Iris pigment epithelial cell (primary cell): ENCODE measurements at regions not wholly inside any gene's neighbourhood (a gene's known extent, or its start where the extent isn't known, plus 50 kb on each side); places are given as distances from the start of the nearest gene placed in this dataset.
"Not testable (repeated sequence)": the region's sequence is repeated elsewhere in the genome, so short reads cannot be mapped to it uniquely, and the experiment has no call there.

Experiments
- DNase-seq: peaks from one replicate; pipeline ENCODE4 v3.0.0-alpha.2; 2011; ENCODE audit warnings: low read depth

DNA sequence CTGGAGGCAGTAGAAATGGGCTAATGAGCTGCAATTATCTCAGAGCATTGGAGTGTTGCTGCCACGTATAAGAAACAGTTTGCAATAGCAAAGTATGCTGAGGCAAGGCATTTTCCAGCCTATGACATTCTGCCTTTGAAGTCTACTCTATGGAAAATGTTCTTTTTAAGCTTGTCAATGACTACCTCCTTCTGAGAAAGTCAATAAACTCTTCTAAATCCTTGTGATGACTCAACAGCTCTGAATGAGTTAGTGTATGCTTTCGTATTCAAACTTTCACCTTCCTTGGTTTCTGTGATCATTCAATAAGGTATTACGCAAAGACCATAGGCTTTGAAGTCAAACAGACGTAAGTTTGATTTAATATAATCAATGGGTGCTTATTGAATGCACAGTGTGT lies 111.2 kb downstream of the CAPZA3 start:
- peak; percentile 74 for DNase-seq

DNA sequence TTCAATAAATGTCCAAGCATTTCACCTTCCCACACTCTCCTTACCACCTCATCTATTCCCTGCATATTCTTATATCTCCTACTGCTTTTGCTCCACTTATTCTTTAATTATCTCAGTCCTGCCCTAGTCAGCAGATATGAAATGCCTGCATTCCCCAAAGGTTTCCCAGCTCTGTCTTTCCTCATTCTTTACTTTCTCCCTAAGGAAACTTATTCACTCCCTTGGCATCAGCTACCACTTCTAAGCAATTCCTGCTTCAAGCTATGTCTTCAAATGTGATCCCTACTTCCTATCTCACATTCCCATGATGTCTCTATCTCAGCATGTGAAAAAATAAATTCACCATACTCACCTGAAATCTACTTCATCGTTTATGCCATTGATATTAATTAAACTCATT lies 111.8 kb downstream of the CAPZA3 start:
- DNase-seq: no peak

DNA sequence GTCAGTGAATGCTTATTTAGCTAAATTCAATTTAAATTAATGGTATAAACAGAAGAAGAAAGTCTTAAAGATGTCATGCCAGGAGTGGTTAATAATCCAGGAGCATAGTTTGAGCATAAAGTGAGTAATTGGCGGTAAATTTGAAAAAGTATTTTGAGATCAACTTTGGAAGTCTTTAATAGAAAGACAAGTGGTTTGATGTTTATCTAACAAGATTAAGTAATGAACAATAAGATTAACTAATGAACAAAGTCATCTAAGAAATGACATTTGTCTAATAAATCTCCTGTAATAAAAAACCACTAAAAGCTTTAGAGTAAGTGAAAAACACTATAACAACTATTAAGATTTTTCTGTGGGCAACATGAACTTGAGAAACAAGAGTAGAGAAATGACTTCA lies 112.8 kb downstream of the CAPZA3 start:
- DNase-seq: no peak

DNA sequence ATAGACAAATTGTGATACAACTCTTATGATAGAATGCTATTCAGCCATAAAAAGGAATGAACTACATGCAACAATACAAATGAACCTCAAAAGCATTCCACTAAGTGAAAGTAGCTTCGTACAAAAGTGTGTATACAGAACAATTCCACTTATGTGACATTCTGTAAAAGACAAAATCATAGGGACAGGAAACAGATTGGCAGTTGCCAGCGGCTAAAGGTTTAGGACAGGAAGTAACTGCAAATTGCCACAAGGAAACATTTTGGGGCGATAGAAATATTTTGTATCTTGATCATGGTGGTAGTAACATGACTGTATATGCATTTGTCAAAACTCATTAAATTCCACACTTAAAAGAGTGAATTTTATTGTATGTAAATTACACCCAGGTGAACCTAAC lies 113.4 kb downstream of the CAPZA3 start:
- no peak for DNase-seq

DNA sequence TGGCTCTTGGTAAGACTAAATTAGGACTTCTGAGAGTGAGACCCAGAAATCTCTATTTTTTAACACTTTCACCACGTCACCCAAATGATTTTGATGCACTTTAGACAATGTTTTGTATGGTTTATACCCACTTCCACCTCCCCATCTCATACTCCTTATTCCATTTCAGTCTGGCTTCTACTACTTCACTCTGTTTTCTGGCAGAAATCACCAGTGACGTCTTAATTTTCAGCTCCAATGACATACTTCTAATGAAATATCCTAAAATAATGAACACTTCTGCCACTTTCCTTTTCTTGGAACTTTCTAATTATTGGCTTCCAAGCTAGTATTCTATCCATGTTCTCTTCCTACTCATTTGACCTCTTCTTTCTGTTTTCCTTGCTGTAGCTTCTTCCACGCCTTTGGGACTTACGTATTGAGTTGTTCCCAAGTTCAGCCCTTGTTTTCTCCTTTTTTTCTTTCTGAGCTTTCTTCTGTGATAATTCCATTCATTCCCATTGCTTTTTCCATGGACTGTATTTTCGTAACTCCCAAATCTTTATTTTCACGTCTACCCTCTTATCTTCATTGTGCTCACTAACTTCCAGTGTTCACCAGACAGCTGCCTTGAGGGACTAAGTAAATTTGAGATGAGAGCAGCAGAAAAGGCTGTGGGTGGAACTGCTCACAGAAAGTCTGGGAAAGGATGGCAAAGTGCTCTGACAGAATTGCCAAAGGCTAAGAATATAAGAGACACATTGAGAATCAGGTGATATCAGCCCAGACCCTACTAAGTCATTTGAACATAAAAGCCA lies 115.8 kb downstream of the CAPZA3 start:
- DNase-seq: no peak

DNA sequence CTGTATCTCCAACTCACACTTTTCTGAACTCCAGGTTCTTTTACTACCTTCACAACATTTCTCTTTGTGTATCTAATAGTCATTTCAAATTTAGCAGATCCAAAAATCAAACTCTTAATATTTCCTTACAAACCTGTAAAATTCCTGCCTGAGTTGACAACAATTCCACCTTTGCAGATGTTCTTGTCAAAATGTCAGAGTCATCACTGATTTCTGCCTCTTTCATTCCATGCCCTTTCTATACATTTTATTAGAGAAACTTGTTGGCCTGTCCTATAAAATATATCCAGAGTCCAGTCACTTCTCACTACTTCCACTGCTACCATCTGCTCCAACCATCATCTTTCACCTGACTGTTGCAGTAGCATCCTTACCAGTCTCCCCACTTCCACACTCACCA lies 119.7 kb downstream of the CAPZA3 start:
- no peak for DNase-seq

DNA sequence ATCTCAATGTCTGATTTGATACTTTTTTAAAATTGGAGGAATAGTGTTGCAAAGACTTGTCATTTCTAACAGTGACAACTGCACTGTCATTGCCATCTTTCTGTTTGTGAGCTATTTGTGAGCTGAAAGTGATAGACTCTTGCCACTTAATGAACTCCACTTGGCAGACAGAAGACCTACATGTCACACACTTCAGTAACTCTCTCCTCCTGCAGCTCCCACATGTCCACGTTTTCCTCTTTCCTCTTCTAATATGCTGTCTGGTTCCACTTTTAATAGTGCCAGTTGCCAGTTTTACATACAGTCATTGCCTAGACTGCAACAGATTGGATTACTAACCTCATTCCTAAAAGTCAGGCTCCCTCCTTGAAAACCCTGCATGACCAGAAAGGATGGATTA lies 121.5 kb downstream of the CAPZA3 start:
- no peak for DNase-seq

DNA sequence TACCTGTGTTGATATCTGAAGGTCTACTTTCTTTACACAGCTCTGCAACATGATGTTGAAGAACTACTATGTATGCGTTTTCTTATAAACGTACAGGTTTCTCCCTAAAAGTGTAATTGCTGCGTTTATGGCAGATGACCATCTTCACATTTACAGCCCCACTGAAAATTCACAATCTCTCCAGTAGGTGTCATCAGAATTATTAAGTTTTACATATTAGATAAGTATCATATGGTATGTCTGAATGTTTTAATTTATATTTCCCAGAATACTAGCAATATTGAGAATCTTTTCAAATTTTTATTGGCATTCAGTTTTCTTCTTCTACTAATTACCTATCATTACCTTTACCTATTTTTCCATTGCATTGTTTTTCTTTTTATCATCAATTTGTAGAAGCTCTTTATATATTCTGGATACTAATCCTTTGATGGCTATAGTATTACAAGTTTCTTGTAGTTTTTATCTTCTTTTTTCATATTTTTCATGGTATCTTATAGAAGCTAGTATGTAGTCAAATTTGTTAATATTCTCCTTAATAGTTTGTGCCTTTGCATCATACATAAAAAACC lies 123.5 kb downstream of the CAPZA3 start:
- DNase-seq: peak; percentile 36

DNA sequence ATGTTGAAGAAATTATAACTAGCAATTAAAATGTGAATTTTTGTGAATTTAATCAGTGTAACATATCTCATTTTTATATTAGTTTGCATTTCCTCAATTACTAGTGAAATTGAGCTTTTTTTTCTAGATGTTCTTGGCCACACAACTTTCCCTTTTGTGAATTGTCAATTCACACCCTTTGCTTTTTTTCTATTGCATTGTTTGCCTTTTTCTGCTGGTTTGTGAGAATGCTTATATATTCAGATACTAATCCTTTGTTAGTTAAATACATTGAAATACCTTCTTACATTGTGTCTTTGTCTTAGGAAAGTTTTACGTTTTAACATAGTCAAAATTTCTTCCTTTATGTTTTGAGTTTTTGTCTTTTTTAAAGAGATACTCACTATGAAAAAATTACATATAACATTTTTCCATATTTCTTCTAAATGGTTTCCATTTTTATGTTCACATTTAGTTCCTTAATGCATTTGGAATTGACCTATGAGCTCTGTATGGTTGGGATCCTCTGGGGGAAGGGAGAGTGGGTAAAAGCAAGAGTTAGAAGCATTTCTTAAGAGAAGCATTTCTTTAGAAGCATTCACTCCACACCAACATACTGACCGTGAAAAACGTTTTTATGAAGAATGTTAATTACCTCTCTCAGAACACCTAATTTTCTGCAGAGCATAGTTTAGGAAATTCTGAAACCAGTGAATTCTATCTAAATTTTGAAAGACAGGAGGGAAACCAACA lies 126.0 kb downstream of the CAPZA3 start:
- no peak for DNase-seq

DNA sequence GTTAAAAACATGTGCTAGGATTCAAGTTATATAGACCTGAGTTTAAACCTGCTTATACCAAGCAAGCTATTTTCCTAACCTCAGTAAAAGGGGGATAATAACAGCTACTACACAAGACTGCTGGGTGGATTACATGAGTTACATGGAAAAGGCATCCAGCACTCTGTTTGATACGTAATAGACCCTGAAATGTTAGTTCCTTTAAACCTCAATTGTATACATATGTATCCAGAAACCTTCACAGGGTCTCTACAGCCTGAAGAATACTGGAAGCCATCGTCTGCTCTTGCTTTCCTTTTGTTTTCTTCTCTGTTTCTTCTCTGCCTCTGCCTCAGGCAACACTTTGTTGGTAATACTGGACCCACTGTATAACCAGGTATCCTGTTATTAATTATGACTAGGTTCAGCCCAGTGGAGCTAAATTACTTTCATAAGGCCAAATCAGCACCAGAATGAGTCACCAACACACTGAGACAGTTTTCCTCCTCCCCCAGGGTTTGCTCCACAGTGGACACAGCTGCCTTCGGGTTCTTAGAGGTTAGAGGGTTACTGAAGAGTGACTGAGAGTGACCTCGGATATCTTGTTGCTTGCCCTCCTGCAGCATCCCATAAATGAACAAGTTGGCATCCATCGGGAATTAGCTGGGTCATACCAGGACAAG lies 127.1 kb downstream of the CAPZA3 start:
- DNase-seq: peak; percentile 55

DNA sequence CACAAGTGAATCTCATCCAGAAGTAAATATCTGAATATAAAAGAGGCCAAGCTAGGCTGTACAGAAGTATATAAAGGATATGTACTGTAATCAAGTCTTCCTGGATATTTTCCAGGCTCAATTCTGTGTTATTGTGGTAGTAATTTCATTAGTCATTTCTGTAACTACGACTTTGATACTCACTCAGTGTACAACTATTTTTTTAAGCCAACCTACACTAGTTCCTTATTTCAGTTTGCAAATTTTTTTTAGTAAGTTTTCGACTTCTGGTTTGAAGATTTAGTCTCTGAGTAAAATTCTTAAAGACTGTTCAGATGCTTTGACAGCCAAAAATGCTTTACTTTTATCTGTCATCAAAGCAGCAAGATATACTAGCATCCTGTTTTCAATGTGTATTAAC lies 130.8 kb downstream of the CAPZA3 start:
- no peak for DNase-seq

DNA sequence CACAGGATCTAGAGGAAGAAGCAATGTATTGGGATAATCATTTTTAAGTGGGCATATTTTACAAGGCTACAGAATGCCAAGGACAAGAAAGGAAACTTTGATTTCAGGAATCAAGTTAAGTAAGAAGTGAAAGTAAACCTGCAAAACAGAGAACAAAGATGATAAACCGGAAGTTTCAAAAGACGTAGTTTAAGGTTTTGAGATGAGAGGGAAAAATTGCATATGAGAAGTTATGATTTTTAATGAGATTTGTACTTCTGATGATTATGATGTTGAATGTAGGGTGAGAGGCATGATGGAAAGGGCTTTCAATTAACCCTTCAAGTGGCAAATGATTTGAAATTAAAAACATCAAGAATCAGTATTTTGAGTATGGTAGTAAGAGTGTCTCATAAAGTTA lies 134.9 kb downstream of the CAPZA3 start:
- DNase-seq: no peak

DNA sequence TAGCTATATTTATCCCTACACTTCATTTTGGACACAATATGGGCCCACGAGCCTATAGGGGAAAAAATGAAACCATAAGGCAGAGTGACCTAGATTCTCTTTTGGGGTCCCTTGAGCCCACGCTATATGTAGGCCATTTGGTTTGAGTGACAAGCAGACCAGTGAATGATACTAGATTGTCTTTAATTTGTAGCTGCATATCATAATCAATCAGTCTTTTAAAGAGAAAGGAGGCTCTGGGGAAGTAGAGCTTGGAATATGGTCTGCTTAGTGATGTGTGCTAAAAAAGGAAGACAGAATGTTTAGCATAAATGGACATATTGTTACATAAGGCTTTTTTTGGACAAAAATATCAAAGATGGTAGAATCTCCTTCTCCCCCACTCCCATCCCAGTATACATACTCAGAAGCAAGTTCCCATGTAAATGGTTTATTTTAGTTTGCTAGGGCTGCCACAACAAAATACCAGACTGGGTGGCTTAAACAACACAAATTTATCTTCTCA lies 140.8 kb downstream of the CAPZA3 start:
- DNase-seq: no peak

DNA sequence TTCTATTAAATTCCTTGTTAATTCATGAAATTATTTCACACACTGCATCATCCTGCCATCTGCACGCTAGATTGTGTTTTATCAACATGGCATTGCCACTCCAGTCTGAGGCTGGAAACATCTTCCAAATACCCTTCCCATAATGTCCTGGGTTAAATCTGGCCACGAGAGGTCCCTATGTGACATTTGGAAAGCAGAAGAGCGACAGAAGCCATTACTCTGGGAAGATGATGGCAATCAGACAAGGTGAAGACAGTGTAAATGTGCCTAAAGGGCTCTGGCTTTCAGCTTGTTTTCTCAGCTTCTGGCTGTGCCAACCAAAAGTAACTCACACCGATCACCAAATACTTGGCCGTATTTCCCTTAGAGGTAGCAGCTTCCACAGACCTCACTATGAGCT lies 144.8 kb downstream of the CAPZA3 start:
- DNase-seq: no peak

DNA sequence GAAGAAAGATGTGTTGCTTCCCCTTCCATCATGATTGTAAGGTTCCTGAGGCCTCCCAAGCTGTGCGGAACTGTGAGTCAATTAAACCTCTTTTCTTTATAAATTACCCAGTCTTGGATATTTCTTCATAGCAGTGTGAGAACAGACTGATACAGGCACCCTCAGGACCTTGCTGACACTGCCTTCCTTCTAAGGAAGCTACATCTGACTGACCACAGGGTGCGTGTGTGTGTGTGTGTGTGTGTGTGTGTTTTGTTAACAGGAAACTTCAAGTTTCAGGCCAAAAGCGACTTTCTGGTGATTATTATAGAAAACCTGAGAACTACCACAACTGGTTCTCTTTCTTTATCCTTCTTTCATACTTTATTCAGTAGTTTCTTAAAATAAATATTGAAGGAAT lies 149.0 kb downstream of the CAPZA3 start:
- DNase-seq: no peak

DNA sequence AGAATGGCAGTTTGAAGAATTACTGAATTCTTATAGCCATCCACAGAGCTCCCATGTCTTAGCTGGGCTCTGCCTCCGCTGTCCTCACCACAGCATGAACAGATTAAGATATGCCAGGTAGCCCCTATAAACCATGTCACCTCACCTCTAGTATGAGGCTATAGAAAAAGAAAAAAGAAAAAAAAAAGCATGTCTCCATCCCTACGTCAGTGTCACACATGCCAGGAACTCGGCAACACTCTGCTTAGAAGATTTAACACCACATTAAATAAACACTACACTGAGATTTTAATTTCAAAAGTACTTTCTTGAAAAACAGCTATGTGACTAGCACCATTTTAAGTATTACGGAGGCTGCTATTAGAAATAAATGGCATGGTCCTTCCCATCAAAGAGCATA lies 149.4 kb downstream of the CAPZA3 start:
- no peak for DNase-seq

DNA sequence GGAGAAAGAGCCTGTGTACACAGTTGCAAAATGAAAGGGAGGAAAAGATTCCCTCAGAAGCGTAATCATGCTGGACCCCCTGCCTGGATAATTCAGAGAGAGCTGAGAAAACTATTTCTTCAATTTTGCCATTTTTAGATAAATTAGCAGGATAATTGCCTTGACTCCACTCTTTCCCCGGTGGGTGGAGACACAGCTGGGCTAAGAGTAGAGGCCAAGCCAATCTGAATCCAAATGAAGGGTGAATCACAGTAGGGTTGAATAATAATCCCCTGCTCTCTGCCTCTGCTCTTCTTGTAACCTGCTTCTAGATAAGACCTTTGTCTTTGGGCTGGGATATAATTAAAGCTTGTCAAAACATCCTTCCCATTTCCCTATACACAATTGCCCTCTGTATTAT lies 150.1 kb downstream of the CAPZA3 start:
- DNase-seq: no peak

DNA sequence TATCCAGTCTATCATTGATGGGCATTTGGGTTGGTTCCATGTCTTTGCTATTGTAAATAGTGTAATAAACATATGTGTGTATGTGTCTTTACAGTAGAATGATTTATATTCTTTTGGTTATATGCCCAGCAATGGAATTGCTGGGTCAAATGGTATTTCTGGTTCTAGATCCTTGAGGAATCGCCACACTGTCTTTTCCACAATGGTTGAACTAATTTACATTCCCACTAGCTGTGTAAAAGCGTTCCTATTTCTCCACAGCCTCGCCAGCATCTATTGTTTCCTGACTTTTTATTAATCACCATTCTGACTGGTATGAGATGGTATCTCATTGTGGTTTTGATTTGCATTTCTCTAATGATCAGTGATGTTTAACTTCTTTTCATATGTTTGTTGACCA lies 152.7 kb downstream of the CAPZA3 start:
- DNase-seq: not testable (repeated sequence)

DNA sequence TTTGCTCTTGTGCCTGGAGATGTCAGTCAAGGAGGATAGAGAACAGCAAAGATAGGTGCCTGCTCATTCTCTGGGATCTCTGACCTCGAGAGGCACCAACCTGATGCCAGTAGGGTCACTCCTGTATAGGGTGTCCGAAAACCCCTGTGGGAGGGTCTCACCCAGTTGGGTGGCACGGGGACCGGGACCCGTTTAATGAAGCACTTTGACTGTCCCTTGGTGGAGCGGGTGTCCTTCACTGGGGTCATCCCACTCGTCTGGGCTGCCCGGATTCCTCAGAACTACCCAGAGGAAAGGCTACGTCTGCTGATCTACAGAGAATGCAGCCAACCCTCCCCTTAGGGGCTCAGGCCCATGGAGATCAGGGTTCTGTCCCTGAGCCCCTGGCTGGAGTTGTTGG lies 157.6 kb downstream of the CAPZA3 start:
- DNase-seq: no peak

DNA sequence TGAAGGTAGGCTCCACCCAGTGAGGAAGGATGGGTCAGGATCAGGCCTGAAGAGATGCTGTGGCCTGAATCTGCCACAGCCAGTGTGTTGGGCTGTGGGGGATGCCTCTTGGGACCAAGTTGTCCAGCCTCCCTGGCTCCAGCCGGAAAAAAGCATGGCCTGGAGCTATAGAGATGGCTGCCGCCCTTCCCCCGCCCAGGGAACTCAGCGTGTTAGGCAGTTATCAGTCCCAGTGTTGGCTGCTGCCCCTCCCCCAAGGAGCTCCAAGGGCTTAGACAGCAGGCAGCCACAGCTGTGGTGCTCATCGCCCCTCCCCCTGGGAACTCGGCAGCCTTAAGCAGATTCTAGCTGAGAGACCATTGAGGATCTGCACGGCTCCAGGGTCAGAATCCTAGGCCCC lies 158.0 kb downstream of the CAPZA3 start:
- DNase-seq: no peak

DNA sequence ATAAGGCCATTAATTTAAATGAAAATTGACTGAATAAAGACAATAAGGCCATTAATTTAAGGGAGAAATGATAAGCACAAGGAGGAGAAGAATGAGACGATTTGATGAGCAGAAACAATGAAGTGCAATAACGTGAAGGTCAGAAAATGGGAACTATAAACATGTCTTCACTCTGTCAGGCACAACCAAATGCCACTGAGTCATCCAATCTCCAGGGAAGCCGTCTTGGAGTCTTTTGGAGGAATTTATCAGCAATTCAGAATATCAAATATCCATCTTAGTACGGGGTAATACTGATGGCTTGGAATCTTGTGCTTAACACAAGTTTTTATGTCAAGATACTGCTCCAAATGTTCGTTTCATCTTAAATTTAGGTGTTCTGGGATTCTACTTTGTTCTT lies 159.9 kb downstream of the CAPZA3 start:
- no peak for DNase-seq

DNA sequence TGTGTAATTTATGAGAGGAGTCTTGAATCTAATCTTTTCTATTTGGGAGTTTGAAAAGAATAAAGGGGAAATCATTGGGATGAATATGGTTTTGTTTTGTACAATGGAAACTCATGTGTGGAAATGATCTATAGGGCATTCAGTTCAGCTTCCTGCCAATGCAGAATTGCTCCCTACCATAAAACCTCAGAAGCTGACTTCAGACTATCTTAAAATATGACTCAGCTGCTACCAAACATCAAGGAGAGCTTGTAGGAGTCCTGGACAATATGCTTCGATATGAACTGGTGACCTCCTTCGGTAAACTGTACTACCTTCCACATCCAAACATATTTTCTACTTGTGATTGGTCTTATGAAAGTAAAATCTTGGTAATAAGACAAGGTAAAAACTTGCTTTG lies 160.6 kb downstream of the CAPZA3 start:
- no peak for DNase-seq

DNA sequence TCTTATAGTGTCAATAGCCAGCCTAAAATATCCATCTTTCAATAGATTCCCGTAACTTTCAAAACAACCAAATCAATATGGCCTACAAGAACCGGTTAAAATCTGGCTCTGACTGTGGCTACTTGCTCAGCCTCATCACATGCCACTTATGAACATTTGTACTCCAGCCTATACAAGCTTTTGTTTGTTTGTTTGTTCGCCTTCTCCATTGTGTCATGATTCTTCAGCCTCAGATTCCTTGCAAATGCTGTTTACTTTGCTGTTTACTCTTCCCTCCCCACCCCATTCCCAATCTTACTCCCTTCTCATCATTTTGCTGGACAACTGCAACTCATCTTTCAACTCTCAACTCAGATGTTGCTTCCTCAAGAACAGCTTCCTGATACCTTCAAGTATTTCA lies 161.2 kb downstream of the CAPZA3 start:
- DNase-seq: no peak
